K562 (cell line): ENCODE measurements at regions not wholly inside any gene's neighbourhood (a gene's known extent, or its start where the extent isn't known, plus 50 kb on each side); places are given as distances from the start of the nearest gene placed in this dataset.

Experiments
- CREB1 ChIP-seq, 2 experiments: sonication (generic) in 1 of 2; formaldehyde crosslinking in 1 of 2; IDR thresholded peaks; 2 replicates each; pipeline versions ENCODE4 v1.6.1 to v1.8.0; 2012 to 2022; ENCODE audit warnings: inconsistent platforms in 1 of 2, mild to moderate bottlenecking in 1 of 2, missing genetic modification reagents in 1 of 2, moderate library complexity in 1 of 2
- DNMT1 ChIP-seq: fragments of 450-650 bp; IDR thresholded peaks from 2 replicates; pipeline ENCODE4 v1.6.1; 2016; ENCODE audit warnings: antibody characterized with exemption, mild to moderate bottlenecking
- FUS ChIP-seq: fragments of 200-400 bp; formaldehyde crosslinking; optimal IDR thresholded peaks from 2 replicates; pipeline ENCODE3; 2017; ENCODE audit warnings: low read depth, low read length
- ILF3 ChIP-seq: fragments of 450-650 bp; IDR thresholded peaks from 2 replicates; pipeline ENCODE4 v1.6.1; 2018; ENCODE audit warnings: antibody characterized with exemption, mild to moderate bottlenecking, moderate library complexity, borderline replicate concordance
- NFE2L1 ChIP-seq: fragments of 450-650 bp; IDR thresholded peaks from 2 replicates; pipeline ENCODE4 v1.6.1; 2016; ENCODE audit warnings: missing genetic modification characterization, low read depth, mild to moderate bottlenecking, missing compliant biosample characterization, moderate library complexity, borderline replicate concordance
- RBFOX2 ChIP-seq: fragments of 200-400 bp; formaldehyde crosslinking; IDR thresholded peaks from 2 replicates; pipeline ENCODE4 v1.6.1; 2017; ENCODE audit warnings: low read depth, mild to moderate bottlenecking, low read length, moderate library complexity
- SOX6 ChIP-seq: fragments of 450-650 bp; IDR thresholded peaks from 2 replicates; pipeline ENCODE4 v1.6.1; 2014; ENCODE audit warnings: mild to moderate bottlenecking
- TSC22D4 ChIP-seq: fragments of 450-650 bp; IDR thresholded peaks from 2 replicates; pipeline ENCODE4 v1.6.1; 2016; ENCODE audit warnings: missing genetic modification characterization, missing biosample characterization, control low read depth
- TF ChIP-seq, protein P1 (sequence below): sonication (generic); formaldehyde crosslinking; IDR thresholded peaks from 2 replicates; pipeline ENCODE4 v1.8.1; 2023; ENCODE audit warnings: missing genetic modification reagents, mild to moderate bottlenecking, borderline replicate concordance

DNA sequence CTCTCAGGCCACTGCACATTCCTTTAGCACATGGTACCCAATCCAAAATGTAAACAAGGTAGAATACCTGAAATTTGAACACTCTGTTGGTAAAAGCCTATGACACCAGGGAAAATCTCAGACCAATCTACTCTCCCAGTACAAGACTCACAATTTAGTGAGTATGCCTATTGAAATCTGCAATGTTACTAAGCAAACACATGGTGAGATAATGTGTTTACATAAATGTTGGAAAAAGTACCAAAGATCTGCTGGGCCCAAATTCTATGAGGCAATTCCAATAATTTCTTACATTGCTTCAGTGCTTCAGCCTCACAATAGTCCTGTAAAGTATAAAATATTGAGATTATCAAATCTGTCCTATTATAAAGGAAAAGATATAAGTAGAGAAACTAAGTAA lies 536.1 kb downstream of the PYDC2 start (continued):
- TF ChIP-seq, protein P1, sequence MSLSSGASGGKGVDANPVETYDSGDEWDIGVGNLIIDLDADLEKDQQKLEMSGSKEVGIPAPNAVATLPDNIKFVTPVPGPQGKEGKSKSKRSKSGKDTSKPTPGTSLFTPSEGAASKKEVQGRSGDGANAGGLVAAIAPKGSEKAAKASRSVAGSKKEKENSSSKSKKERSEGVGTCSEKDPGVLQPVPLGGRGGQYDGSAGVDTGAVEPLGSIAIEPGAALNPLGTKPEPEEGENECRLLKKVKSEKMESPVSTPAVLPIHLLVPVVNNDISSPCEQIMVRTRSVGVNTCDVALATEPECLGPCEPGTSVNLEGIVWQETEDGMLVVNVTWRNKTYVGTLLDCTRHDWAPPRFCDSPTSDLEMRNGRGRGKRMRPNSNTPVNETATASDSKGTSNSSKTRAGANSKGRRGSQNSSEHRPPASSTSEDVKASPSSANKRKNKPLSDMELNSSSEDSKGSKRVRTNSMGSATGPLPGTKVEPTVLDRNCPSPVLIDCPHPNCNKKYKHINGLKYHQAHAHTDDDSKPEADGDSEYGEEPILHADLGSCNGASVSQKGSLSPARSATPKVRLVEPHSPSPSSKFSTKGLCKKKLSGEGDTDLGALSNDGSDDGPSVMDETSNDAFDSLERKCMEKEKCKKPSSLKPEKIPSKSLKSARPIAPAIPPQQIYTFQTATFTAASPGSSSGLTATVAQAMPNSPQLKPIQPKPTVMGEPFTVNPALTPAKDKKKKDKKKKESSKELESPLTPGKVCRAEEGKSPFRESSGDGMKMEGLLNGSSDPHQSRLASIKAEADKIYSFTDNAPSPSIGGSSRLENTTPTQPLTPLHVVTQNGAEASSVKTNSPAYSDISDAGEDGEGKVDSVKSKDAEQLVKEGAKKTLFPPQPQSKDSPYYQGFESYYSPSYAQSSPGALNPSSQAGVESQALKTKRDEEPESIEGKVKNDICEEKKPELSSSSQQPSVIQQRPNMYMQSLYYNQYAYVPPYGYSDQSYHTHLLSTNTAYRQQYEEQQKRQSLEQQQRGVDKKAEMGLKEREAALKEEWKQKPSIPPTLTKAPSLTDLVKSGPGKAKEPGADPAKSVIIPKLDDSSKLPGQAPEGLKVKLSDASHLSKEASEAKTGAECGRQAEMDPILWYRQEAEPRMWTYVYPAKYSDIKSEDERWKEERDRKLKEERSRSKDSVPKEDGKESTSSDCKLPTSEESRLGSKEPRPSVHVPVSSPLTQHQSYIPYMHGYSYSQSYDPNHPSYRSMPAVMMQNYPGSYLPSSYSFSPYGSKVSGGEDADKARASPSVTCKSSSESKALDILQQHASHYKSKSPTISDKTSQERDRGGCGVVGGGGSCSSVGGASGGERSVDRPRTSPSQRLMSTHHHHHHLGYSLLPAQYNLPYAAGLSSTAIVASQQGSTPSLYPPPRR = no peak
- TF ChIP-seq ILF3 (no peak), NFE2L1 (no peak), CREB1 (IDR thresholded peaks at IDR 0.05) (no peak), CREB1 (CRISPR knock-in tag; IDR thresholded peaks at IDR 0.05) (no peak), DNMT1 (no peak), FUS (no peak), SOX6 (no peak), RBFOX2 (no peak), TSC22D4 (tag) (no peak)
